ENCODE measurements at regions not wholly inside any gene's neighbourhood (a gene's known extent, or its start where the extent isn't known, plus 50 kb on each side); places are given as distances from the start of the nearest gene placed in this dataset.

DNA sequence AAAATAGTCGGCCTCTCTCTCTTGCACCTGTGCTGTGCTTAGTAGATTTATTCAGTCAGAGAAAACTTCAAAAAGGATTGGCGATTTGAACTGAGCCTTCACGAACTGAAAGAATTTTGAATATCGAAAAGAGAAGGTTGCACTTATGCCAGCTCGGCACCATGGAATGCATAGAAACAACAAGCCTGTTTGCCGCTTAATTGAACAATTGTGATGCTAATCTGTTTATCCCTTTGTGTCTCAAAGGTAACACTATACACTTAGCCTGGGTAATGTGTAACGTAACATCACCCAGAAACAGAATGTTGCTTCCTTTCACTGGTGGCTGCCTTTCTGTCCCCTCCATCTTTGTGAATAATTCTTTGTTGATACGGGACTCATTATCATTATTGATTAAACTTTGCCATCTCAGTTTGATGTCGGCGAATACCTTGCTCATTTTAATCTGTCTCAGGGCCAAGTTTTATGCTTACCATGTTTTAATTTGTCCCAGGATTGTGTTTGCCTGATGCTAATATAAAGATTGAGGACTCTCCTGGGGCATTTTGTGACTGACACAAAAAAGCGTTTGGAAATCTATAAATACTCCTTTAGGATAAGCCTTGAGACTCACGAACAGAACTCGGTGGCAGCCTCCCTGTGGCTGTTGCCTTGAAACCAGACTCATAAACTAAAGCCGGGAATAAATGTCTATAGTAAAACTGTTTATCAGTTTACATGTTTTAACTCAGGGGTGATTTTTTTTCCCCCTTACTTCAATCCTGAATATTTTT is 400.5 kb downstream of the RAPGEF2 start:
- DNase-seq, result no peak

DNA sequence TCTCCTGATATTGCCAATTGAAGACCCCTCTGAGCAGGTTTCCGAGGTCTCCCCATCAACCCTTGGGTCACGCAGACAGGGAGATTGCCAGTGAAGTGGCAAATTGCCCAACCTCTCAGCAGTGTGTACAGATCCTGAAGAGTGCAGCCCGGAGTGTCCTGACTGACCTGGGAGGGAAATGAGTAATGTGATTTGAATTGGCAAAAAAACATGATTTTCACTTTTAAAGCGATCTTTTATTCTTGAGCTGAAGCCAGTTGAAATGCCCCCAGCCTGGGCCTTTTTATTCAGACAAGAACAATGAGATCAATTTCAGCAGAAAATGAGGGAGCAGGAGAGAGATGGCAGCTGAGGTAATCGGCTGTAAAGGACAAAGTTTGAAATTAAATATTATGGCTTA is 401.8 kb downstream of the RAPGEF2 start:
- no peak for DNase-seq

DNA sequence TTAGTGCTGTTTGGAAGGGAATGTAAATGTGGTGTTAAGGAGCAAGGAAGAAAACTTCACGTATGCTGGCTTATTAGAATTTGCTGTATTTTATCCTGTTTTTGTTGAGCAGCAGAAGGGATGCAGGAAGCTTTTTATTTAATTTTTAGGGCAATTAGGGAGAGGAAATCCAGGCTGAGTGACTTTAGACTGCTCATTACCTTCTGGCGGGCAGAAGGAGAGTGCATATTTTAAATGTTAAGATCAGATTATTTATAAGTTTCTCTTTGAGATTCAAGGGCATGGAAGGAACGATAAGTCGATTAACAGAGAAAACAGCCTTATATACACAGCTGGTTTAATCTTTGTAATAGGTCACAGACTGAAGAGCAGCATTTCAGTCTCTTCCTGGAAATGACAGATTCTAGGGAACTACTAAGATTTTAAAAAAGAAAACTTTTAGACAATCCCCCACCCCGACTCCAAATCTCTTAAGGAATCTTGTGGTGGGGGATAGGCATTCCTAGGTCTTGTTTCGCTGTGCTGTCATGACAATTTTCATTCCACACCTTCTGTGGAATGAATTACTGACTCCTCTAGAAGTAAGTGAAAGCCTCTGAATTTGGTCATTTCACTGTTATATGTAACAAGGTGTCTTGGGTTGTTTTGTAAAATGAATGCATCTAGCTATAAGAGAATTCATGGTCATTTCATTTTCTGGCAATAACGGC is 402.5 kb downstream of the RAPGEF2 start:
- DNase-seq, result no peak

DNA sequence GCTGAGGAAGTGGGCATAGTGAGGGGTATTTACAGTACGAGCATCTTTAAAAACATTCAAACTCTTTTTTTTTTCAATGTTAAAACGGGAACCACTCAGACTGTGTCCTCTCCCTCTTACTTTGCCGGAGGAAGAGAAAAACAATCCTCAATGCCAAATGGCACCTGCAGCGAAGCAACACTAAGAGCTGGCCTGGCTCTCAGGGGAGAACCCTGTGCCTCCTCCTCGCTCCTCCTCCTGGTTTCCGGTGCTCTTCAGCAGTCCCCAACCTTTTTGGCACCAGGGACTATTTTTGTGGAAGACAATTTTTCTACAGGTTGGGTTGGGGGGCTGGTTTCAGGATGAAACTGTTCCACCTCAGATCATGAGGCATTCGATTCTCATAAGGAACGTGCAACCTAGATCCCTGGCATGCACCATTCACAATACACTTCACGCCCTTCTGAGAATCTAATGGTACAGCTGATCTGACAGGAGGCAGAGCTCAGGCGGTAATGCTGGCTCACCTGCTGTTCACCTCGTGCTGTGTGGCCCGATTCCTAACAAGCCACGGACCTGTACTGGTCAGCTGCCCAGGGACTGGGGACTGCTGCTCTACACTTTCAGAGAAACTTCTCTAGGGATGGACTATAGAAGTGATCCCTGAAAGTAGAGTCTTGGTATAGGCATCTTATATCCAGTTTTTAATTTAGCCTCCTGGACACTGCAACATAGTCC is 404.1 kb downstream of the RAPGEF2 start:
- DNase-seq, result no peak

DNA sequence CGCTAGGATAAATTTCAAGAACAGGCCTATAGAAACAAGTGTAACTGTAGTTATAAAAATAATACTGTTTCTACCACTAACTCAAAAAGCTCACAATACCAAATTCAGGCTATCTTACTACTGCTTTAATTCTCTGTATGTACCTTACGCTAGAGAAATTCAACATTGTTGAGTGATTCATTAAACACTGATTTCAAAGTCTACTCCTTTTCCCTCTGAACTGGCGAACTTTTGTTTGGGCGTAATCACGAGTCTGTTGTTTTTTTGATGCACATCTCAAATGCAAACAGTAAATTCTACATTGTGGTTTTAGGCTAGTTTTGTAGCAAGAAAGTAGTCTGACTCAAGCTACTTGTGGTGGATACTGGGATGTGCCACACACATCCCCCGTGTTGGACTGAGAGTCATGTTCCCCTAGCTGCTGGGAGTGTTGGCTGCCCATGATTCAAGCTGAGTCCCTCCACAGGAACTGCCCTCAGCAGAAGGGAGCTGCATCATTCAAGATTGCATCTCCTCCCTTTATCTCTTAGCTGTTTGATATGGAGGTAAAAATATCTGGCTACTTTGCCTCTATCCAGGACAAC is 406.1 kb downstream of the RAPGEF2 start:
- no peak for DNase-seq

DNA sequence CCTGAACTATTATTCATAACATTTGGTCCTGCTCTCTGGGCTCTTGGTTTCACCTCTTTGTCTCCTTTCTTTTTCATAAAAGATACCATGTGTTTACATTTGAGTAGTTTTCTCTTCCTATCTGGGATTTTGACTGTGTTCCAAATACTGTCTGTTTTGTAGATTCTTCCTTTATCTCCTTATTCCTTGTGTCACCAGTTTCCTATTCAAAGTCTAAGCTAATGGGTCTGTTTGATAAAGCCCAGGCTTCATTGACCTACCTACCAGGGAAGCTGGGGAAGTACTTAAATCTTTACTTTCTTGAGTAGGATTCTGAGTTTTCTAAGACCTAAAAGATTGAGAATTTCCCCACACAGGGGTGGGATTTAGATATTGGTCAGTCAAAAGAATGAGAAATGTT is 409.5 kb downstream of the RAPGEF2 start:
- DNase-seq, result no peak

DNA sequence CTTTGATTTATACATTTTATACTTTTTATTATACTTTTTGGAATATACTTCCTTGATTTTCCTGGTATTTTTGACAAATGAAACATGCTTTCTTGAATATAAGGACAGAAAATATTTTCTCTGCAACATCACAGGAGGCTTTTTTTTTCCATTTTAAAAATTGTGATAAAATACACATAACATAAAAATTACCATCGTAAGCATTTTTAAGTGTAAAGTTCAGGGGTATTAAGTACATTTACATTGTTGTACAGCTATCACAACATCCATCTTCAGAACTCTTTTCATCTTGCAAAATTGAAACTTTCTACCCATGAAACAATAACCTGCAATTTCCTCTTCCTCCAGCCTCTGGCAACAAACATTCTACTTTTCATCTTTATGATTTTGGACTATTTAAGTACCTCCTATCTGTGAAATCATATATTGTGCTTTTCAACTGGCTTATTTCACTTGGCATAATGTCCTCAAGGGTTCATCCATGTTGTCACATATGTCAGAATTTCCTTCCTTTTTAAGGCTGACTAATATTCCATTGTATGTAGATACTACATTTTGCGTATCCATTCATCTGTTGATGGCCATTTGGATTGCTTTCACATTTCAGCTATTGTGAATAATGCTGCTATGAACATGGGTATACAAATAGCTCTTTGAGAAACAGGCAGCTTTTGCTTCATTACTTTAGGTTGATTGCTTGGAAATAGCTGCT is 412.6 kb downstream of the RAPGEF2 start:
- DNase-seq, result no peak

DNA sequence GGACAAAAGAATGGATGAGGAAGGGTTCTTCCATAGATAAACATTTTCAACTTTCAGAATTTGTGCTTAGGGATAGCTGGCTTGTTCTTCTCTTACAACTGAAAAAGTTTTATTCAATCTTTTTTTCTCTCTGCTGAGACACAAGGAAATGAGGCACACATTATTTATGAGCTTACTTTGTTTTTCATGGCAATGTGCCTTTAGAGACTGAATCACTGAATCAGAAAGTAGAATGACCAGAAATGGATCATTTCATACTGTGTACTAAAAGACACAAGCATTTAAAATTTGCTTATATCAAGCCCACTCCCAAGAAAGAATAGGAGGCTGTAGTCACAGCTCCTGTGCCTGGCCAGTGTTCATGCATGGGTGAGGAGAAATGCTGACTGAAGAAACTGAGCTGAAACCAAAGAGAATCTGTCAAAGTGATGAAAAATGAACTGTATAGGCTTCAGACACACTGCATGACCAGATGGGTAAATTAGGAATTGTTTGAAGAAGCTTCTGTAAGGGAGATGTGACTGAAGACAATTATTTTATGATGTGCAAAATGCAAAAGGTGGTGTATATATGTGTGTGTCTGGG is 413.8 kb downstream of the RAPGEF2 start:
- DNase-seq, result no peak

DNA sequence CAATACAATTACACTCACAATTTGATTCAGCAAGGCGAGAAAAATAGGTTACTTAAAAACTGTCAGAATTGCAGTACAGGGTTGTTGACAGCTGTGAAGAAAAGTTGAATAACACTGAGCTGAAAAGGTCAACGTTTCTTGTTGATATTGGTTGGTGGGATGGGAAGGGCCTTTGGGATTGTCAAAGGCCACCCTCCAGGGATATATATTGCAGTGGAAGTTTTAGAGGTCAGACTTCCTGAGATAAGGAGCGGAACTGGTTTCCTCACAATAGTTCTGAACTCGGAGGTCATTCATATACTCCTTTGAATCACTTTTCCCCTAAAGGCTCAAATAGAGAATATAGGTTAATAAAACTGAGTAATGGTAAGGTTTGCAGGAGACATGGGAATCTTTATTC is 417.2 kb downstream of the RAPGEF2 start:
- DNase-seq, result no peak

DNA sequence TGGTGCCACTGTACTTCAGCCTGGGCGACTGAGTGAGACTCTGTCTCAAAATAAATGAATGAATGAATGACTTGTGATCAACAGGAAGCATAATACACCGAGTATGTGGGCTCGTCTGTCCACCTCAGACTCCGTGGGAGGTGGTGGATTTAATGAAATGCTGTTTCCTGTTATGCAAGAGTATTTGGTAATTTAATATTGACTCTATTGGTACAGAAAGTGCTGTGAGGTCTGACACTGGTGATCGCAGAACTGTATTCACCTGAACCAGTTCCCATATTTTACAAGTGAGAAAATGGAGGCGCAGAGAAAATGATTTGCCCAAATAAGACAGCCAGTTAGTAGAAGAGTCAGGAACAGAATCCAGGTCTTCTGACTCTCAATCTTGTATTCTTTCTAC is 423.3 kb downstream of the RAPGEF2 start:
- DNase-seq, result no peak

DNA sequence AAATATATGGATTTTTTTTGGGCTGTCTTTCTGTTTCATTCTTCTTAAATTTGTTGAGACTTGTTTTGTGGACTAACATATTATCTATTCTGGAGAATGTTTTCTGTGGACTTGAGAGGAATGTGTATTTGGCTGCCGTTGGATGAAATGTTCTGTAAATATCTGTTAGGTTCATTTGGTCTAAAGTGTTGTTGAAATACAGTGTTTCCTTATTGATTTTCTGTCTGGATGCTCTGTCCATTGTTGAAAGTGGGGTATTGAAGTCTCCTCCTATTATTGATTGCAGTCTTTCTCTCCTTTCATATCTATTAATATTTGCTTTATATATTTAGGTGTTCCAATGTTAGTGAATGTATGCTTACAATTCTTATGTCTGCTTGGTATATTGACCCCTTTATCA is 431.8 kb downstream of the RAPGEF2 start:
- DNase-seq, result no peak

DNA sequence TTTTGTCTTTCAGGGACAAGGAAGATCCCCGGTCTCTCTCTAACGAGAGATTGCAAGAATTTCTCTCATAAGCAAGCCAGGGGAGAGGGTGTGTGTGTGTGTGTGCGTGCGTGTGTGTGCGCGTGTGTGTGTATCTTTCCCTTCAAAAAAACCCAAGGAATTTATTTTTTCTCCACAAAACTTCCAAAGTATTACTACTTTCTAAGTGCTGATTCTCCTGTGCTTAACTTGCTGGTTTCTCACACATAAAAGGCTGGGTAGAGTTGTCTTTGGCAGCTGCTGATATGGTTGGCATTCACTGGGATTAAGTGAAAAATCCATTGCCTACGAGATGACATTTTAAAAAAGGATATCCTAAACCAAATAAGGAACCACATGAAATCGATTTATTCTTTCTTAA is 435.7 kb downstream of the RAPGEF2 start:
- DNase-seq, result no peak

DNA sequence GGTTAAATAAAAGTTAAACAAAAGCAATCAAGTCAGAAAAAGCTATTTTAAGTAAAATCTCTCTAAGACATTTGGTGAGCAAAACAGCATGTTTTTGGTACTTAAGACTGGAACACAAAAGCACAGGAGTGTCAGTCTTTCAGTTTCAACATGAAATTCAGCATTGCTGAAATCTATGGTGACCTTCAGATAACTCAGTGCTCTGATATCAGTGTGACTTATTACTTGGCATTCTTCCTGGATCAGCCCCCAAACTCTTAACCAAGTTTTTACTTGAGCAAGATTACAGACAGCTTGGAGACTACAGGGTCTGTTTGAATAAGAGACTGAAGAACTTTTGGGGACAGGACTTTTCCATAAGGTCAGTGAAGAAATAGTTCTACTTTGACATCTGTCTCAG is 437.2 kb downstream of the RAPGEF2 start:
- no peak for DNase-seq

DNA sequence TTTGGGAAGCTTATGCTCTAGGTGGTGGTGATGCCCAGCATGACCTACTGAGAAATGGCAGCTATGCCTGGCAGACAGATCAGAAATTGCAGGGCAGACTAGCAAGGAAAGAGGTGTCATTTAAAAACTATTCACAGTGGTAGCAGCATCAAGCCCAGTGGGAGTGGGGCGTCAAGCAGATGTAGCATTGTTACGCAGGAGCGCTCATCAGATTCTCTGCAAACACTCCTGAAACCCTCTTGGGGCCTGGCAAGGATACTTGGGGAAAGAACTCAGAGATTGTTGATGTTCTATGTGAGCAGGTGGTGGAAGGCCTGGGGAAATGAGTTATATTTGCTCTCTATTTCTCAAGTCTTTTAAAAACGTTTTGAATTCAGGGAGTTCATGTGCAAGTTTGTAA is 437.6 kb downstream of the RAPGEF2 start:
- DNase-seq, result no peak

DNA sequence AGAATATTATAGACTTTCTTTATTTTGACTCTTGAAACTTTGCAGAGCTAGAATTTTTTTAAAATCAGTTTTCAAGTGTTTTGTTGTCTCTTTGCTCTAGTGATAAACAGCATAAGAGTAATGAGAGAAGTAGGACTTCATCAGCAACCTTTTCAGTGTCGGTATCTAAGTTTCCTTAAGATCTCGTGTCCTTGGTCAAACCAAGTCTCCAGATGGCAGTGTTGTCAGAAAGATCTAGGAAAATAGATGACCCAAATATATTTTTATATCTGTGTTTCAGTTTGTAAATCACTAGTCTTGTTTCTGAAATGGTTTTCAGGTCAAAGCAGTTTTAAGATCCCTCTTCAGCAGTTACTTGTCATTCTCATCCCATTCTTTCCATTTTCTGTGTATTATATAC is 438.3 kb downstream of the RAPGEF2 start:
- DNase-seq, result no peak

DNA sequence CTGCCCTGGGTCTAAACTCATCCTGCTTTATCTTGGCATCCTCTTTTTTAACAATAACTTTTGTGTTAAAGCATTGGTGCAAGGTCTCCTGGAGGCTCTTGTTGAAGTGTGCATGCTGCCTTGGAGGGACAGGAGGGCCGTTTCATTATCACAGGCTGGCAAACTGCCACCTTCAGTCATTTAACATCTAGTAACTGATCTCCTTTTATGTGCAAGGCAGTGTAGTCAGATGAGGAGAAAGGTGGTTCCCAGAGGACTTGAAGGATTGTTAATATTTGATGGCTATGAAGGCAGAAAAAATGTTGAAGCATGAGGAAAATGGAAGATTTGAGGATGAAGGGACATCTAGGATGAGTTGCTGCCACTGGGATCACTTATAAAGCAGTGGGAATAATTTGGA is 439.4 kb downstream of the RAPGEF2 start:
- DNase-seq, result no peak

DNA sequence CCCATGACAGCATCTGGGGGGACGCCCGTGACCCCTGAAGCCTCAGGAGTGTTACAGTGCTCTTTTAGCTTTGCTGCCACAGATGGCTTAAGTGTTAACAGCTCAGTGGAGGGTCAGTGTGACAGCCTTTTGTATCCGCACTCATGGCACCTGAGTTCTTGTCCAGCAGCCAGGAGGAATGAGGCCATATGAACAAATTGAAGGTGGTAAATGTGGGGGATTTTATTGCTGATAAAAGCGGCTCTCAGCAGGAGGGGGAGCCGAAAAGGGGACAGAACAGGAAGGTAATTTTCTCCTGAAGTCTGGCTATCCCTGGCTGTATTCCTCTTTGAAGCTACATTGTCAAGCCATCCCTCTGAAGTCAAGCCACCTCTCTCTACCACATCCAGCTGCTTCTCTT is 441.0 kb downstream of the RAPGEF2 start:
- no peak for DNase-seq

DNA sequence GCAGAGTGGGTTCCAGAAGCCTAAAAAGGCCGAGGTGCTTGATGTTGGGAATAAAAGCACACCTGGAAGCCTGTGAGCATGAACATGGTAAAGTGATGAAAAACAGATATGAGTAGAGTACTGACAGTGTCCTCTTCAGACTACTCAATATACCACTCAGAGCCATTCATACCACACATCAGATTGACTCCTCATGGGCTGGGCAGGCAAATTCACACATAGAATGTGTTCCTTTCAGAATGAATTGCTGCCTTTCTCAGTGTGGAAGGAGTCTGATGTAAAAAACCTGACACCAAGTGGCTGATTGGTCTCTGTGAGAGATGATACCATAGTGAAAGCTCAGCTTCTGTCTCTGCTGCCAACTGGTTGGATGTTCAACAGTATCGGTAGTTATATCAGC is 442.7 kb downstream of the RAPGEF2 start:
- no peak for DNase-seq

DNA sequence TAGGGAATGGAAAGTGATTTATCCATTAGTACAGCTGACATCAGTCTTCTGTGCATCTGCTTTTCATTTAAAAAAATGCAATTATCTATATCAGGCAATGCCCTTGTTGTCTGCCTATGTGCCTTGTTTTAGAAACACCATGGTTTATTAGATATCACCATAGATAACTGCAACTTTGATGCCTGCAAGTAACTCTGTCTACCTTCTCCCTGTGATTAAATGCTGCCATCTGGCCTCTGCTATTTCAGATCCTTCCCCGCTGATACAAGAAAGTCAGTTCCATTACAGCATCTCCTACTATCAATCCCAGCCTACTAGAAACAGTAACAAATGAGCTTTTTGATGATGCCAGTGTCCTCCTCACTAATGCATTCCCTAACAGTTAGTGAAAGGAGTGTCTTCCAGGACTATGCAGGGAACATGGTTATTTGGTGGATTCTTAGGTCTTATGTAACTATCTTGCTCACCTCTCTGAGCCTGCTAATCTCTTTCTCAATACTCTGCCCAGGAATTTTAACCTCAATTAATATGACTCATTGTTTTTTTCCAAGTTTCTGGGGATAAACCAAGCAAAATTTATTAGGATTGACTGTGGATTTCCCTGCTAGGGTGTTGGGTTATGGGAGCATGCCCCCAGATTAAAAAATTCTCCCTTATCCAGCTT is 444.9 kb downstream of the RAPGEF2 start:
- no peak for DNase-seq

DNA sequence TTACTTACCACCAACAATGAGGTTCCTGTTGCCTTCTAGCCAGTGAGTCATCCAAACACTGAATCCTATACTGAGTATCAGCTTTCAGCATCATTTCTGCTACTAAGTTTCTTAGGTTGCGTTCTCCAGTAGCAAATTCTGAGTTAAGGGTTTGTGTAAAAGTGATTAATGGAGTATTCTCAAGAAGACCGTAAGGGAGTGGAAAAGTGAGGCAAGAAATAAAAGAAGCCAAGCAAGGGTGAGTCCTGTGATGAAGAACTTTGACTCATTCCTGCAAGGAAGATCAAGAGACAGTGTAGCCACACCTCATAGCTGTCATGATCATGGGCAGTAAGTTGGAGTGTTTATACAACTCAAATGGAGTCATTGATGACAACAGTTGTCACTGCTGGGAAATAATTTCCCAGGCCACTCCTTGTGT is 446.2 kb downstream of the RAPGEF2 start:
- no peak for DNase-seq

DNA sequence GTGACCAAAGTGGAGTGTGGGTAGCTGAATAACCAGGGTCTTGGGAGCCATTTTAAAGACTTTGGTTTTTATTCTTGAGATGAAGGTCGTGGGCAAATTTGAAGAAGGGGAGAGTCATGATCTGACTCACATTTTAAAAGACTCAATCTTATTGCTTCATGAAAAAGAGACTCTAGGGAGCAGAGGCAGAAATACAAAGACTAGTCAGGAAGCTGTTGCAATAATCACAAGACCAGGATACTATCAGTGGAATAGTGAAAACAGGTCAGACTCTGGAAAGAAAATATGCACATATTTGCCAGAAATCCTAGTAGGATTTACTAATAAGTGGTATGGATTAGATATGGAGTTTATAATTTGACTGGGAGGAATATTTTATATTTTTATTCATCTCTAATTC is 448.4 kb downstream of the RAPGEF2 start:
- no peak for DNase-seq
